ENCODE measurements at regions not wholly inside any gene's neighbourhood (a gene's known extent, or its start where the extent isn't known, plus 50 kb on each side); places are given as distances from the start of the nearest gene placed in this dataset.

GRCh38 chr1:215018555-215018954 lies 64.0 kb upstream of the KCNK2 start:
- no peaks in the 10 kb centered on the region for H4K20me1 ChIP-seq (ENCODE audit: insufficient read depth, low read length)
- peak overlapping the region; percentile 40 for H3K4me2 ChIP-seq (ENCODE audit: low read length)
- no peaks in the 10 kb centered on the region for H3K36me3 ChIP-seq (ENCODE audit: insufficient read depth, low read length)
- no peaks in the 10 kb centered on the region for H3K27me3 Mint-ChIP-seq (ENCODE audit: low read depth, unreplicated experiment)
- peaks cover 2% of the 10 kb centered on the region for H3K9me3 Mint-ChIP-seq (ENCODE audit: unreplicated experiment)
- H3K27me3 ChIP-seq (ENCODE audit: insufficient read depth, low read length): no peaks in the 10 kb centered on the region
- no peaks in the 10 kb centered on the region for H3K36me3 Mint-ChIP-seq (ENCODE audit: low read depth, unreplicated experiment)
- H3K4me1 ChIP-seq (ENCODE audit: insufficient read depth, low read length): peaks cover 4% of the 10 kb centered on the region
- H3K4me1 Mint-ChIP-seq (ENCODE audit: low read depth, unreplicated experiment): peaks cover 1% of the 10 kb centered on the region
- no peak overlapping the region for H2AFZ ChIP-seq (ENCODE audit: low read depth, low read length)
- H3K4me3 ChIP-seq (ENCODE audit: insufficient read depth, low read depth, low read length): no peak overlapping the region
- H3K27ac ChIP-seq (ENCODE audit: low read depth, low read length): peak overlapping the region; percentile 27
- DNase-seq (ENCODE audit: low read depth) (peak; percentile 95), FAIRE-seq (no peak)
- H3K4me3 Mint-ChIP-seq (ENCODE audit: unreplicated experiment): no peak overlapping the region
- H3K9me3 ChIP-seq (ENCODE audit: insufficient read depth, low read depth, low read length): no peaks in the 10 kb centered on the region
- H3K27ac Mint-ChIP-seq (ENCODE audit: unreplicated experiment): no peak overlapping the region
- no peak overlapping the region for H3K9ac ChIP-seq (ENCODE audit: low read length)
- H3K79me2 ChIP-seq (ENCODE audit: insufficient read depth, low read length): no peaks in the 10 kb centered on the region
- TF ChIP-seq EZH2 (IDR thresholded peaks at IDR 0.05; ENCODE audit: insufficient read depth, low read length) (no peak), CTCF (IDR thresholded peaks at IDR 0.05; ENCODE audit: insufficient read depth, low read depth, low read length) (no peak)

GRCh38 chr1:215022204-215022603 lies 60.3 kb upstream of the KCNK2 start:
- H3K36me3 ChIP-seq (ENCODE audit: insufficient read depth, low read length): no peaks in the 10 kb centered on the region
- H3K27ac ChIP-seq (ENCODE audit: low read depth, low read length): no peak overlapping the region
- H3K4me3 Mint-ChIP-seq (ENCODE audit: unreplicated experiment): no peak overlapping the region
- H3K9me3 ChIP-seq (ENCODE audit: insufficient read depth, low read depth, low read length): no peaks in the 10 kb centered on the region
- H3K9me3 Mint-ChIP-seq (ENCODE audit: unreplicated experiment): peaks cover 2% of the 10 kb centered on the region
- H3K27me3 Mint-ChIP-seq (ENCODE audit: low read depth, unreplicated experiment): no peaks in the 10 kb centered on the region
- TF ChIP-seq CTCF (IDR thresholded peaks at IDR 0.05; ENCODE audit: insufficient read depth, low read depth, low read length) (no peak), EZH2 (IDR thresholded peaks at IDR 0.05; ENCODE audit: insufficient read depth, low read length) (no peak)
- no peaks in the 10 kb centered on the region for H3K27me3 ChIP-seq (ENCODE audit: insufficient read depth, low read length)
- no peak overlapping the region for H3K27ac Mint-ChIP-seq (ENCODE audit: unreplicated experiment)
- no peak overlapping the region for H3K9ac ChIP-seq (ENCODE audit: low read length)
- DNase-seq (ENCODE audit: low read depth) (no peak), FAIRE-seq (no peak)
- no peak overlapping the region for H2AFZ ChIP-seq (ENCODE audit: low read depth, low read length)
- H4K20me1 ChIP-seq (ENCODE audit: insufficient read depth, low read length): no peaks in the 10 kb centered on the region
- H3K4me3 ChIP-seq (ENCODE audit: insufficient read depth, low read depth, low read length): no peak overlapping the region
- peaks cover 1% of the 10 kb centered on the region for H3K4me1 Mint-ChIP-seq (ENCODE audit: low read depth, unreplicated experiment)
- peaks cover 4% of the 10 kb centered on the region for H3K4me1 ChIP-seq (ENCODE audit: insufficient read depth, low read length)
- H3K79me2 ChIP-seq (ENCODE audit: insufficient read depth, low read length): no peaks in the 10 kb centered on the region
- H3K36me3 Mint-ChIP-seq (ENCODE audit: low read depth, unreplicated experiment): no peaks in the 10 kb centered on the region
- H3K4me2 ChIP-seq (ENCODE audit: low read length): no peak overlapping the region

GRCh38 chr1:215022741-215023141 lies 59.8 kb upstream of the KCNK2 start:
- peaks cover 1% of the 10 kb centered on the region for H3K4me1 Mint-ChIP-seq (ENCODE audit: low read depth, unreplicated experiment)
- H4K20me1 ChIP-seq (ENCODE audit: insufficient read depth, low read length): no peaks in the 10 kb centered on the region
- no peaks in the 10 kb centered on the region for H3K36me3 ChIP-seq (ENCODE audit: insufficient read depth, low read length)
- no peaks in the 10 kb centered on the region for H3K79me2 ChIP-seq (ENCODE audit: insufficient read depth, low read length)
- H3K27me3 Mint-ChIP-seq (ENCODE audit: low read depth, unreplicated experiment): no peaks in the 10 kb centered on the region
- DNase-seq (ENCODE audit: low read depth) (peak; percentile 48), FAIRE-seq (peak; percentile 62)
- peaks cover 4% of the 10 kb centered on the region for H3K4me1 ChIP-seq (ENCODE audit: insufficient read depth, low read length)
- H3K27ac ChIP-seq (ENCODE audit: low read depth, low read length): no peak overlapping the region
- H3K4me3 ChIP-seq (ENCODE audit: insufficient read depth, low read depth, low read length): no peak overlapping the region
- no peak overlapping the region for H3K9ac ChIP-seq (ENCODE audit: low read length)
- no peaks in the 10 kb centered on the region for H3K27me3 ChIP-seq (ENCODE audit: insufficient read depth, low read length)
- H3K9me3 ChIP-seq (ENCODE audit: insufficient read depth, low read depth, low read length): no peaks in the 10 kb centered on the region
- no peak overlapping the region for H3K4me2 ChIP-seq (ENCODE audit: low read length)
- H3K4me3 Mint-ChIP-seq (ENCODE audit: unreplicated experiment): no peak overlapping the region
- no peak overlapping the region for H2AFZ ChIP-seq (ENCODE audit: low read depth, low read length)
- TF ChIP-seq EZH2 (IDR thresholded peaks at IDR 0.05; ENCODE audit: insufficient read depth, low read length) (no peak), CTCF (IDR thresholded peaks at IDR 0.05; ENCODE audit: insufficient read depth, low read depth, low read length) (no peak)
- H3K27ac Mint-ChIP-seq (ENCODE audit: unreplicated experiment): no peak overlapping the region
- peaks cover 2% of the 10 kb centered on the region for H3K9me3 Mint-ChIP-seq (ENCODE audit: unreplicated experiment)
- no peaks in the 10 kb centered on the region for H3K36me3 Mint-ChIP-seq (ENCODE audit: low read depth, unreplicated experiment)

Measured in astrocyte (in vitro differentiated cells and primary cell).